ENCODE measurements at regions not wholly inside any gene's neighbourhood (a gene's known extent, or its start where the extent isn't known, plus 50 kb on each side); places are given as distances from the start of the nearest gene placed in this dataset.
A peak's percentile ranks its signal among the peaks of the same experiment; 100 is the strongest.

- TF ChIP-seq CTCF (IDR thresholded peaks at IDR 0.05), result no peak
- H3K36me3 ChIP-seq, result no peaks in the 10 kb centered on the region
- H3K27ac ChIP-seq, result no peak overlapping the region
- H3K9me3 ChIP-seq, result peaks cover 0 to 5% (median 0%) of the 10 kb centered on the region in 4 donors
- no peaks in the 10 kb centered on the region for H3K27me3 ChIP-seq
- H3K4me1 ChIP-seq, result peaks cover 0 to 30% (median 4%) of the 10 kb centered on the region in 4 donors
- WGBS, 2 donors, result 84 to 91% methylated on average over 3 of the region's 3 CpGs
- DNase-seq (ENCODE audit: low spot score in 2 of 2), result no peak
- H3K4me3 ChIP-seq, result no peak overlapping the region
Measured at GRCh38 chr9:94033383-94033782, 50.9 kb upstream of the PTPDC1 start.

- Histone ChIP-seq H3K9me3 (peaks cover 0 to 5% (median 0%) of the 10 kb centered on the region in 4 donors), H3K4me3 (no peak overlapping the region), H3K4me1 (peaks cover 0 to 30% (median 4%) of the 10 kb centered on the region in 4 donors), H3K27ac (peak overlapping the region in 1 of 4 donors; percentile 37), H3K27me3 (no peaks in the 10 kb centered on the region), H3K36me3 (no peaks in the 10 kb centered on the region)
- DNase-seq (ENCODE audit: low spot score in 2 of 2), result no peak
- no peak for TF ChIP-seq CTCF (IDR thresholded peaks at IDR 0.05)
- no peak for TF ChIP-seq EP300 (IDR thresholded peaks at IDR 0.05)
- TF ChIP-seq POLR2A (IDR thresholded peaks at IDR 0.05), result no peak
- 61% methylated on average over 3 of the region's 3 CpGs for WGBS, 2 donors
Measured at GRCh38 chr9:94031946-94032345, 52.3 kb upstream of the PTPDC1 start.

- no peaks in the 10 kb centered on the region for H3K36me3 ChIP-seq
- TF ChIP-seq EP300 (IDR thresholded peaks at IDR 0.05), result no peak
- no peak for TF ChIP-seq CTCF (IDR thresholded peaks at IDR 0.05)
- TF ChIP-seq POLR2A (IDR thresholded peaks at IDR 0.05), result no peak
- no peak for DNase-seq (ENCODE audit: low spot score in 2 of 2)
- whole genome bisulfite sequencing, 2 donors, result 59 to 64% methylated on average over 8 of the region's 8 CpGs
- H3K27ac ChIP-seq, result peak overlapping the region in 3 of 4 donors; percentile 85 to 88 (median 88)
- no peaks in the 10 kb centered on the region for H3K27me3 ChIP-seq
- peaks cover 0 to 5% (median 0%) of the 10 kb centered on the region in 4 donors for H3K9me3 ChIP-seq
- peak overlapping the region; percentile 72 to 100 (median 83) for H3K4me3 ChIP-seq
- H3K4me1 ChIP-seq, result peaks cover 0 to 30% (median 4%) of the 10 kb centered on the region in 4 donors
Measured at GRCh38 chr9:94031380-94031779, 52.9 kb upstream of the PTPDC1 start.

GRCh38 chr9:94030318-94031179 is 53.7 kb upstream of the PTPDC1 start:
- H3K27me3 ChIP-seq, result no peaks in the 10 kb centered on the region
- H3K27ac ChIP-seq, result peak overlapping the region; percentile 85 to 88 (median 87)
- H3K9me3 ChIP-seq, result peaks cover 0 to 2% (median 0%) of the 10 kb centered on the region in 4 donors
- 0 to 2% methylated on average over 31 to 43 of the region's 97 CpGs for WGBS, 2 donors
- H3K4me1 ChIP-seq, result peaks cover 0 to 30% (median 4%) of the 10 kb centered on the region in 4 donors
- H3K4me3 ChIP-seq, result peak overlapping the region; percentile 72 to 100 (median 83)
- DNase-seq (ENCODE audit: low spot score in 2 of 2), result peak; percentile 75 to 80
- no peaks in the 10 kb centered on the region for H3K36me3 ChIP-seq
- TF ChIP-seq EP300 (IDR thresholded peaks at IDR 0.05) (peak in 1 of 2 donors; percentile 72), POLR2A (IDR thresholded peaks at IDR 0.05) (peak; percentile 69 to 87), CTCF (IDR thresholded peaks at IDR 0.05) (peak in 1 of 5 experiments; percentile 40)

- Histone ChIP-seq H3K27ac (peak overlapping the region; percentile 85 to 88 (median 87)), H3K4me3 (peak overlapping the region; percentile 72 to 100 (median 83)), H3K4me1 (peaks cover 0 to 30% (median 4%) of the 10 kb centered on the region in 4 donors), H3K36me3 (no peaks in the 10 kb centered on the region), H3K27me3 (no peaks in the 10 kb centered on the region), H3K9me3 (no peaks in the 10 kb centered on the region)
- 27 to 29% methylated on average over 6 of the region's 6 CpGs for WGBS, 2 donors
- no peak for DNase-seq (ENCODE audit: low spot score in 2 of 2)
- TF ChIP-seq EP300 (IDR thresholded peaks at IDR 0.05) (no peak), POLR2A (IDR thresholded peaks at IDR 0.05) (no peak)
Measured at GRCh38 chr9:94029932-94030317, 54.3 kb upstream of the PTPDC1 start.
